Karpas-422 (cell line): ENCODE measurements at regions not wholly inside any gene's neighbourhood (a gene's known extent, or its start where the extent isn't known, plus 50 kb on each side); places are given as distances from the start of the nearest gene placed in this dataset.

Experiments
- DNase-seq: peaks from one replicate; pipeline ENCODE4 v3.0.0-alpha.2; 2015
- H2AFZ ChIP-seq: fragments of 200-600 bp; sonication (generic); 2 replicates; pipeline ENCODE4 v1.6.1; 2014; ENCODE audit warnings: antibody characterized with exemption, low read length, mixed read lengths
- H3K27ac ChIP-seq: fragments of 200-600 bp; sonication (generic); 2 replicates; pipeline ENCODE4 v1.5.1; 2014; ENCODE audit warnings: mild to moderate bottlenecking, low read length, moderate library complexity
- H3K27me3 ChIP-seq: fragments of 200-600 bp; sonication (generic); 2 replicates; pipeline ENCODE4 v1.6.1; 2014; ENCODE audit warnings: low read length, mixed read lengths
- H3K36me3 ChIP-seq: fragments of 200-600 bp; sonication (generic); 2 replicates; pipeline ENCODE4 v1.6.1; 2014; ENCODE audit warnings: low read length, mixed read lengths; ENCODE audit not compliant: insufficient read depth
- H3K4me1 ChIP-seq: fragments of 200-600 bp; sonication (generic); 2 replicates; pipeline ENCODE4 v1.6.1; 2014; ENCODE audit warnings: mild to moderate bottlenecking, low read length, mixed read lengths
- H3K4me2 ChIP-seq: fragments of 200-600 bp; sonication (generic); 2 replicates; pipeline ENCODE4 v1.6.1; 2014; ENCODE audit warnings: low read length, low read depth, mild to moderate bottlenecking; ENCODE audit not compliant: poor library complexity, severe bottlenecking
- H3K4me3 ChIP-seq: fragments of 200-600 bp; sonication (generic); 2 replicates; pipeline ENCODE4 v1.5.1; 2014; ENCODE audit warnings: mild to moderate bottlenecking, antibody characterized with exemption, low read length, mixed read lengths
- H3K79me2 ChIP-seq: fragments of 200-600 bp; sonication (generic); 2 replicates; pipeline ENCODE4 v1.6.1; 2014; ENCODE audit warnings: mild to moderate bottlenecking, low read length, mixed read lengths
- H3K9ac ChIP-seq: fragments of 200-600 bp; sonication (generic); 2 replicates; pipeline ENCODE4 v1.6.0; 2014; ENCODE audit warnings: low read length
- H3K9me2 ChIP-seq: fragments of 200-600 bp; sonication (generic), shearing (Covaris generic); replicated peaks from 2 replicates; pipeline ENCODE4 v1.6.0; 2014; ENCODE audit warnings: mild to moderate bottlenecking, low read length, moderate library complexity; ENCODE audit not compliant: insufficient read depth
- H3K9me3 ChIP-seq: fragments of 300-700, 200-600 bp; sonication (generic); 2 replicates; pipeline ENCODE4 v1.6.1; 2014; ENCODE audit warnings: low read length, mixed read lengths
- H4K20me1 ChIP-seq: fragments of 200-600 bp; sonication (generic); 2 replicates; pipeline ENCODE4 v1.6.1; 2014; ENCODE audit warnings: mild to moderate bottlenecking, antibody characterized with exemption, low read length, low read depth; ENCODE audit not compliant: insufficient read depth

DNA sequence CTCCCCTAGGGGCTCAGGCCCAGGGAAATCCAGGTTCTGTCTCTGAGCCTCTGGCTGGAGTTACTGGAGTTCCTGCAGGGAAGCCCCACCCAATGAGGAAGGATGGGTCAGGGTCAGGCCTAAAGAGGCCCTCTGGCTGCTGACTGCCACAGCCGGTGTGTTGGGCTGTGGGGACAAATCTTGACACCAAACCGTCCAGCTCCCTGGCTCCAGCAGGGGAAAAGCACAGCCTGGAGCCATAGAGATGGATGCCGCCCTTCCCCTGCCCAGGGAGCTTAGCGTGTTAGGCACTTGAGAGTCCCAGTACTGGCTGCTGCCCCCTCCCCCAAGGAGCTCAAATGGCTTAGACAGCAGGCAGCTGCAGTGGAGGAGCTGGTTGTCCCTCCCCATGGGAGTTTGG, 321.3 kb upstream of the LCORL start:
- no peak overlapping the region for H3K9ac ChIP-seq

DNA sequence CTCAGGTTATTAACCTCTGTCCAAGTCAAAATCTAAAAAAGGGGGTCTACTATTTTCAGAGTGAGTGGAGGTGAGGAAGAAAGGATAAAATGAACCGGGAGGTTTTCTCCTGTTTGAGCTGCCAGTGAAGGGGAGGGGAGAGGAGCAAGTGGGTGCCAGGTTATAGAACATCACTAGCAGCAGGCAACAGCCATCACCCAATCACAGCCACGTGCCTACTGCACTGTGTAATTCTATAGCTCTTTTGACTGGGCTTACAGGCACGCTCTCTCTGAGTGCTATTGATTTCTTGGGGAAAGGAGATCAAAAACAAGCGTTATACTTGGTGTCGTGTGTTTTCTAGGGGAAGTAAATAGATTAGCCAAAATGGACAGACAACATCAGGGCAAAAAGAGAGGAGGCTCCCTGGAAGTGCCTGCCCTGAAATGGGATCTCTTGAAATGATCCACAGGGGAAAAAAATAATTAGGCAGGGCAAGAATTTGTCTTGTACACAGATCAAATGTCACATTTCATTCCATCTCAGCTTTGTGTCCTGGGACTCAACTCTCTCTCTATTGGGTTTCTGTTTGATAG, 300.5 kb upstream of the LCORL start:
- Histone ChIP-seq H4K20me1 (no peaks in the 10 kb centered on the region), H2AFZ (no peak overlapping the region), H3K4me2 (no peak overlapping the region), H3K9me2 (no peaks in the 10 kb centered on the region), H3K79me2 (no peaks in the 10 kb centered on the region), H3K9me3 (no peaks in the 10 kb centered on the region), H3K27ac (no peak overlapping the region), H3K36me3 (no peaks in the 10 kb centered on the region), H3K9ac (no peak overlapping the region), H3K4me3 (no peak overlapping the region), H3K27me3 (no peaks in the 10 kb centered on the region), H3K4me1 (no peaks in the 10 kb centered on the region)
- no peak for DNase-seq

More for the DNA sequence above, 321.3 kb upstream of the LCORL start:
- H3K9me3 ChIP-seq, result no peaks in the 10 kb centered on the region
- H3K27ac ChIP-seq, result no peak overlapping the region
- no peak overlapping the region for H2AFZ ChIP-seq
- no peaks in the 10 kb centered on the region for H3K27me3 ChIP-seq
- H3K4me1 ChIP-seq, result no peaks in the 10 kb centered on the region
- no peak overlapping the region for H3K4me2 ChIP-seq
- no peaks in the 10 kb centered on the region for H3K79me2 ChIP-seq
- no peaks in the 10 kb centered on the region for H4K20me1 ChIP-seq
- no peak for DNase-seq
- no peak overlapping the region for H3K4me3 ChIP-seq
- no peaks in the 10 kb centered on the region for H3K36me3 ChIP-seq
- no peaks in the 10 kb centered on the region for H3K9me2 ChIP-seq

GRCh38 chr4:18319431-18319830, 297.9 kb upstream of the LCORL start:
- H3K9me3 ChIP-seq, result no peaks in the 10 kb centered on the region
- no peak overlapping the region for H3K9ac ChIP-seq
- H3K4me3 ChIP-seq, result no peak overlapping the region
- no peak overlapping the region for H2AFZ ChIP-seq
- H3K9me2 ChIP-seq, result no peaks in the 10 kb centered on the region
- H3K36me3 ChIP-seq, result no peaks in the 10 kb centered on the region
- DNase-seq, result no peak
- H3K4me2 ChIP-seq, result no peak overlapping the region
- no peaks in the 10 kb centered on the region for H3K79me2 ChIP-seq
- H4K20me1 ChIP-seq, result no peaks in the 10 kb centered on the region
- H3K4me1 ChIP-seq, result no peaks in the 10 kb centered on the region
- H3K27ac ChIP-seq, result no peak overlapping the region
- no peaks in the 10 kb centered on the region for H3K27me3 ChIP-seq

GRCh38 chr4:18318682-18319388, 297.3 kb upstream of the LCORL start:
- Histone ChIP-seq H3K9me3 (no peaks in the 10 kb centered on the region), H3K79me2 (no peaks in the 10 kb centered on the region), H3K27ac (no peak overlapping the region), H3K9ac (no peak overlapping the region), H3K27me3 (no peaks in the 10 kb centered on the region), H3K4me2 (no peak overlapping the region), H3K4me1 (no peaks in the 10 kb centered on the region), H3K36me3 (no peaks in the 10 kb centered on the region), H2AFZ (no peak overlapping the region), H3K9me2 (no peaks in the 10 kb centered on the region), H4K20me1 (no peaks in the 10 kb centered on the region), H3K4me3 (no peak overlapping the region)
- DNase-seq, result no peak

DNA sequence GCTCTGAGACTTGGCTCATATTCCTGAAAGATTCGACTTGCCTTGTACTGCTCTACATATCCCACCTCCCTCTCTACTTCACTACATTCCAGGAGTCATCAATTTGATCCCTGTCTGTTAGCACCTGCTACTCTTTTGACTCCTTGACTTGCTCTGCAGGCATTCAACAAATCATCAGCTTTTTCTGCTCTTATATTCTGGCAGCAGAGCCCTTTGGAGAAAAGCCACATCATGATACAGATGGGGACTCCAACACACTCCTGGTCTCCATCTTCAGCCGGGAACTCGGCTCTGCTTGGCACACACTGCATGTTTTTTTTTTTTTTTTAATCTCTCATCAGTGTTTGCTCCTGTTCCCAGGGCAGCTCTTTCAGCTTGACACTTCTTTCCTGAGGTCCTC, 293.2 kb upstream of the LCORL start:
- H2AFZ ChIP-seq, result no peak overlapping the region
- H4K20me1 ChIP-seq, result no peaks in the 10 kb centered on the region
- no peak overlapping the region for H3K4me2 ChIP-seq
- H3K79me2 ChIP-seq, result no peaks in the 10 kb centered on the region
- no peaks in the 10 kb centered on the region for H3K36me3 ChIP-seq
- H3K4me3 ChIP-seq, result no peak overlapping the region
- H3K9ac ChIP-seq, result no peak overlapping the region
- peaks cover 9% of the 10 kb centered on the region for H3K4me1 ChIP-seq
- no peak for DNase-seq
- H3K9me2 ChIP-seq, result no peaks in the 10 kb centered on the region
- no peaks in the 10 kb centered on the region for H3K27me3 ChIP-seq
- H3K27ac ChIP-seq, result no peak overlapping the region
- no peaks in the 10 kb centered on the region for H3K9me3 ChIP-seq

DNA sequence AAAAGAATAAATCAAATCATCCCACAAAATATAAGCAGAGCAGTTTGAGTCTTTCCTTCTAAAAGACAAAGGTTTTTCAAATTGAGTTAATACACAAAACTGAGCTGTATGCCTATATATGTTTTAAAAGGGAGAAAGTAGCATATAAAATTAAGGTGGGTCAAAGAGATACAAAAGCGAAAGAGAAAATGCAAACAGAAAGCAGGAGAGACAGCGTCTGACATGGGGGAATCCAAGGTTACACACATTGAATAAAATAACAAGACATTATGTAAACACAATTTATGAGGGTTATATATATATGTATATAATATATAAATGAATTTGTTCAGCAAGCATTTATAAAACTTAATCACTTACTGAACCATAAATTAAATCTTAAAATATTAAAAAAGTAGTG, 276.1 kb upstream of the LCORL start:
- no peaks in the 10 kb centered on the region for H4K20me1 ChIP-seq
- H3K36me3 ChIP-seq, result no peaks in the 10 kb centered on the region
- H3K9me3 ChIP-seq, result no peaks in the 10 kb centered on the region
- no peak overlapping the region for H2AFZ ChIP-seq
- peaks cover 4% of the 10 kb centered on the region; the same call in 1 of the 2 replicates for H3K27me3 ChIP-seq
- DNase-seq, result no peak
- no peak overlapping the region for H3K4me2 ChIP-seq
- H3K9me2 ChIP-seq, result 0 out of 2 replicates have a peak, but pooled peaks cover 4% of the 10 kb centered on the region
- H3K27ac ChIP-seq, result no peak overlapping the region
- H3K4me3 ChIP-seq, result no peak overlapping the region
- no peak overlapping the region for H3K9ac ChIP-seq
- no peaks in the 10 kb centered on the region for H3K4me1 ChIP-seq
- H3K79me2 ChIP-seq, result no peaks in the 10 kb centered on the region

GRCh38 chr4:18296411-18296810, 274.9 kb upstream of the LCORL start:
- Histone ChIP-seq H3K27me3 (peaks cover 4% of the 10 kb centered on the region; the same call in 1 of the 2 replicates), H2AFZ (no peak overlapping the region), H3K27ac (no peak overlapping the region), H3K4me3 (no peak overlapping the region), H4K20me1 (no peaks in the 10 kb centered on the region), H3K9me2 (0 out of 2 replicates have a peak, but pooled peaks cover 4% of the 10 kb centered on the region), H3K4me2 (no peak overlapping the region), H3K4me1 (no peaks in the 10 kb centered on the region), H3K9me3 (no peaks in the 10 kb centered on the region), H3K79me2 (no peaks in the 10 kb centered on the region), H3K36me3 (no peaks in the 10 kb centered on the region), H3K9ac (no peak overlapping the region)
- DNase-seq, result no peak

- no peak for DNase-seq
- H4K20me1 ChIP-seq, result no peaks in the 10 kb centered on the region
Observed at GRCh38 chr4:18294846-18295245, 273.3 kb upstream of the LCORL start.

More at GRCh38 chr4:18294846-18295245, 273.3 kb upstream of the LCORL start:
- no peak overlapping the region for H2AFZ ChIP-seq
- H3K4me2 ChIP-seq, result no peak overlapping the region
- 0 out of 2 replicates have a peak, but pooled peaks cover 4% of the 10 kb centered on the region for H3K9me2 ChIP-seq
- H3K4me1 ChIP-seq, result no peaks in the 10 kb centered on the region
- no peak overlapping the region for H3K4me3 ChIP-seq
- H3K9ac ChIP-seq, result no peak overlapping the region
- H3K27me3 ChIP-seq, result peaks cover 4% of the 10 kb centered on the region; the same call in 1 of the 2 replicates
- no peaks in the 10 kb centered on the region for H3K36me3 ChIP-seq
- no peaks in the 10 kb centered on the region for H3K9me3 ChIP-seq
- no peak overlapping the region for H3K27ac ChIP-seq
- H3K79me2 ChIP-seq, result no peaks in the 10 kb centered on the region
